Mesenteric fat pad (tissue), 1 donor: ENCODE measurements at regions not wholly inside any gene's neighbourhood (a gene's known extent, or its start where the extent isn't known, plus 50 kb on each side); places are given as distances from the start of the nearest gene placed in this dataset.

Experiments
- DNase-seq: peaks from one replicate; pipeline ENCODE4 v3.0.0-alpha.2; 2020; ENCODE audit warnings: low spot score
- donor health status: DM: yes; HTN: yes; CAD: no.

- no peak for DNase-seq
Observed at GRCh38 chr5:117255211-117256027, 680.8 kb upstream of the SEMA6A start.

DNA sequence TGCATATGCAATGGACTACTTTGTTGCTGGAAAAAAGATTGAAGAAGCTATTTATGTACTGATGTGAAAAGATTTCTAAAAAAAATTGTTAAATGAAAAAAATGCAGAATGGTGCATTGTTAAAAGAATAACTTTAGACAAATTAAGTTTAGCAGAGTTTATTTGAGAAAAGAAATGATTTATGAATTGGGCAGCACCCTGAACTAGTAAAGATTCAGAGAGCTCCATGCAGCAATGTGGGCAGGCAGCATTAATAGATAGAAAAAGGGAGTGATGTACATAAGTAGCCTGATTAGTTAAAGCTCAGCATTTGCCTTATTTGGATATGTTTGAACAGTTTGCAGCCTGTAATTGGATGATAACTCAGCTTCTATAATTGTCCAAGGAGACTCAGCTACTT is 677.9 kb upstream of the SEMA6A start:
- DNase-seq = no peak

- DNase-seq = no peak
Observed at GRCh38 chr5:117249086-117249815, 674.6 kb upstream of the SEMA6A start.

DNA sequence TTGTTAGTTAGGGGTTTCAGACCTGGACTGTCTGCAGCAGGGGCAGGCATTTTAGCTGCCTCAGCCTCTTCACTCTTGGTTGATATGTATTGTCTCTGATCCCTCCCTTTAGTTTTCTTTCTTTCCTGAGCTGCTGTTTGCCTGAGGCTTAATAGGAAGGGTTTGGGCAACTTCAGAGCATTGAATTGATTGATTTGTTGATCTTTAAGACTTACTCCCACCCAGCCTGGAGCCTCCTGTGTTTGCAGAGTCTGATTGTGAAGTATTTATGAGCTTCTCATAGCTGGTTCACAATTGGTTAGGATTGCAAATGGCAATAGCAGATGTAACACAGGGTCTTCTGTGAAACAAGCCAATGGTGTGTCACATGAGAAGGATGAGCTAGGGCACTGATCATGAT is 671.8 kb upstream of the SEMA6A start:
- no peak for DNase-seq

DNA sequence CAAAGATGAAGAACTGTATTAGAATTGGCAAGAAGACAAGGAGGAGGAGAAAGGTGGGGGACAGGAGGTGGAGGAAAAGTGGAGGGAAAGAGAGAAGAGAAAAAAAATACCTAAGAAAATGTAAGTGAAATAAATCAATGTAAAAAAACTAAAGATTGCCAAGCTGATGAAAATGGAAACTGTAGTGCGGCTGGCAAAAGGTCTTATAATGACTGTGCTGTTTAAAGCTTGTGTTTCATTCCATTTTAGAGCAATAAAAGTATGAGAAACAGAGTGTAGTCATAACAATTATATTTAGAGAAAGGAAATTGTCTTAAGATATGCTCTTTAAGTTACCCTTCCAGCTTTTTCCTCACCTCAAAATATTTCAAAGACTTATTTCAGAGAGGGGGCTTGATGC is 670.5 kb upstream of the SEMA6A start:
- DNase-seq = no peak

DNA sequence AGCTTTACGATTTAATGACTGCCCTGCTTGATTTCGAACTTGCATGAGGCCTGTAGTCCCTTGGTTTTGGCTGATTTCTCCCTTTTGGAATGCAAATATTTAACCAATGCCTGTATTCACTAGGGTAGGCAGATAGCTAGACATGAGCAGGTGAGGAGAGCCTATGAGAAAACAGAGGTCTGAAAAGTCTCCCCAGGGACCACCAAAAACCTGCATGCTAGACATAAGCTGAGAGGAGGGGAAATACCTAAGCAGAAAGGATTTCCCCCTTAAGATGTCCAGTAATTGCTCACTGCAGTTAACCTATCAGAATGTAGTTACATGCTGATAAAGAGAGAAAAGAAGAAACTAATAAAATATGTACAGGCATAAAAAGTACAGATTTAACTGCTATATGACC is 667.4 kb upstream of the SEMA6A start:
- no peak for DNase-seq

DNA sequence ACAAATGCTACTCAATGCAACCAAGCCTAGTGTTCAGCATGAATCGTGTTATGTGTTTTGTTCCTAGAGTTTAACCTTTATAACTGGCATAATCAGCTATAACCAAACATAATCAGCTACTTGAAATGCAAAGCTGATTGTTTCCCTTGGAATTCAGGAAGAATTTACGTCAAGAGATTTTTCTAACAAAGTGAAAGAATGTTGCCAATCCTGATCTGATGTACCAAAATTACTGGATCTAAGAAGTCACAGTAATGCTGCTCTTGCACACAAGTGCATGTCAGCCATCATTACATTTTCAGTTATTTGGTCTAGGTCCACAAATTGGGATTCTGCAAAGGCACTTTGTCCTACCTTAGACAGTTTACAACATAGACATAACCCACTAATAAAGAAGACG is 662.3 kb upstream of the SEMA6A start:
- DNase-seq = no peak

- no peak for DNase-seq
Observed at GRCh38 chr5:117235786-117236185, 661.2 kb upstream of the SEMA6A start.

GRCh38 chr5:117230375-117230774 is 655.8 kb upstream of the SEMA6A start:
- DNase-seq = no peak

GRCh38 chr5:117220730-117221129 is 646.1 kb upstream of the SEMA6A start:
- DNase-seq = no peak

DNA sequence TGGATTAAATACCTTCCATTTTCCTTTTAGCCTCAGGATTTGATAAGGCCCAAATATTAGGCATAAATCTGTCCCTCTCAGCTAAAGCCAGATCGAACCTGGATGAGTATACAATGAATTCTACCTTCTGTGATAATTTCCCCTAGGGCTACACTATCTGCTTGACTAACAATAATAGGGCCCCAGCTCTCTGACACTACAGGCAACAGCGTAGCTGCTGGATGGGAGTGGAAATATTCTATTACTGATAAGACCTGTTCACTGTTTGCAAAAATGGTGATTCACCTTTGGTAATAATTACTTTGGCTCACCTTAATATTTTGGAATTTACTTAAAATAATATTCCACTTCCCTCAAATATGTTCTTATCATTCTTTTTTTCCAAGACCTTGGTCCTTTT is 644.2 kb upstream of the SEMA6A start:
- no peak for DNase-seq

- DNase-seq = no peak
Observed at GRCh38 chr5:117212866-117213265, 638.2 kb upstream of the SEMA6A start.

GRCh38 chr5:117210796-117211195 is 636.2 kb upstream of the SEMA6A start:
- DNase-seq = no peak

DNA sequence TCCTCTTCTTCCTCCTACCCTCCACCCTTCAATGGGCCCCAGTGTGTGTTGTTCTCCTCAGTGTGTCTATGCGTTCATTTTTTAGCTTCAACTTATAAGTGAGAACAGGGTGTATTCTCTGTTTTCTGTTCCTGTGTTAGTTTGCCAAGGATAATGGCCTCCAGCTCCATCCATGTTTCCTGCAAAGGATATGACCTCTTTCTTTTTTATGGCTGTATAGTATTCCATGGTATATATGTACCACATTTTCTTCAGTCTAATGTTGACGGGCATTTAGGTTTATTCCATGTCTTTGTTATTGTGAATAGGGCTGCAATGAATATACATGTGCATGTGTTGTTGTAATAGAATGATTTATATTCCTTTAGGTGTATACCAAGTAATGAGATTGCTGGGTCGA is 634.9 kb upstream of the SEMA6A start:
- DNase-seq = no peak

DNA sequence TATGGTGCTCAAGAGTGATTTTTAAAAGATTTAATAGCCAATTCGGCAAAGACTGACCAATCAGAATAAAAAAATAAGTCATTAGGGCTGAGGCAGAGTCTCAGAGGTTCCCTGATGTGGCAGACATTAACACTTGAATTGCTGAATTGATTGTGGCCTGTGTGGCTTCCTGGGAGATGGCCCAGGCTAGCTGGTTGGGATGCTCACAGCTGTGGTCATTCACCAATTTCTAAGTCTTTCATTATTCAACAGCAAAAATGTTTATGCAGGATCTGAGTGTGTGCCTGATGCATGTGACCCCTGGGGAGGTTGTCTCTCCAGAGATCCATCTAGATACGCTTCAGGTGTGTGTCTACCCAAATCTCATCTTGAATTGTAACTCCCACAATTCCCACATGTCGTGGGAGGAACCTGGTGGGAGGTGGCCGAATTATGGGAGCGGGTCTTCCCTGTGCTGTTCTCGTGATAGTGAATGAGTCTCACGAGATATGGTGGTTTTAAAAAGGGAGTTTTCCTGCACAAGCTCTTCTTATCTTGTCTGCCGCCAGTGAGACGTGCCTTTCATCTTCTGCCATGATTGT is 632.6 kb upstream of the SEMA6A start:
- no peak for DNase-seq

DNA sequence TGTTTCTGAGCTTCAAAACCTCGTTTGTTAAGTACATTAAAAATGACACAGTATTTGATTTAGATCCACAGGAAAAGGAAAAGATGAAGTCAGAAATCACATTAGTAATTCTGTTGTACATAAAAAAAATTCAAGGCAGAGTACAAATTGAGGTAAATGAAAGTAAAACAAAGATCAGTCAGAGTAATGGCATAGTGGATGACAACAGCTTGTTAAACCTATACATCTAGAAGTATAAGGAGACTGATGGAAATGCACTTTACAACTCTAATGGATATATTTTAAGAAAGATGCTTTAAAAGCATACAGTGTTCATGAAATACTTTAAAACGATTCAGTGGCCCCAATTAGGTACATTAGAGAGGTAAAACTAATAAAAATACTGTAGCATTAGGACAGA is 631.3 kb upstream of the SEMA6A start:
- no peak for DNase-seq

GRCh38 chr5:117204926-117205869 is 630.6 kb upstream of the SEMA6A start:
- no peak for DNase-seq

DNA sequence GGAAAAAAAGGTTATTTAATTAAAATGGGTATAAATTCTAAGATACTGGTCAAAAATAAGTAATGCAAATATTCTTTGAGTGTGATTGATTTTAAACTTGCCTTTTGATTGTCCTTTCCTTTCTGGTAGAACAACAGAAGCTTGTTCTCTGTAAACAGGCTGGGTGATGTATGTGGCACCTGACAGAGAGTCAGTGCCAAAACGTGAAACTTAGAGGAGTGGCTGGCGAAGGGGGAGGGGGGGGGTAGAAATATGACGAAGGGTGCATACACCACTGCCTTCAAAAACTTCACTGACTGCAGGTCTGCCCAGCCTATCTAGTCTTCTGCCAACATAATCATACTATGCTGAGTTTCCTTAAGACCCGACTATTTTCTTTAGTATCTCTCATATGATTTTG is 629.8 kb upstream of the SEMA6A start:
- DNase-seq = no peak

- DNase-seq = no peak
Observed at GRCh38 chr5:117203584-117203983, 629.0 kb upstream of the SEMA6A start.

DNA sequence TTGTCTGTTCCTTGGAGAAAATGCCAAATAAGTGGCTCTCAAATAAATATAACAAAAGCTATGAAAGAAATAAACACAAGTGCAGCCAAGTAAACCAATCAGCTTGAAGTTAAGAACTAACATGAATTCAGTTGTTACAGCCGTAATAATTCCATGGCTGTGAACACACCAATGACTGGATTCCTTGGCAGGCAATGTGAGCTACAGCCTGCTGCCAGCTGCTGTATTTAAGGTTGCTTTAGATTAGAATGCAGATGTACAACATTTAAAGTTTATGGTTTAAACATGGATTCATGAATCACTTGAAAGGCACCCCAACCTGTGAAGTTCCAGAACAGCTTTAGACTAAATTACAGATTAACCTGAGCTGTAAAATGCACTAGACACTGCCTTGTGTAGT is 626.4 kb upstream of the SEMA6A start:
- DNase-seq = no peak

DNA sequence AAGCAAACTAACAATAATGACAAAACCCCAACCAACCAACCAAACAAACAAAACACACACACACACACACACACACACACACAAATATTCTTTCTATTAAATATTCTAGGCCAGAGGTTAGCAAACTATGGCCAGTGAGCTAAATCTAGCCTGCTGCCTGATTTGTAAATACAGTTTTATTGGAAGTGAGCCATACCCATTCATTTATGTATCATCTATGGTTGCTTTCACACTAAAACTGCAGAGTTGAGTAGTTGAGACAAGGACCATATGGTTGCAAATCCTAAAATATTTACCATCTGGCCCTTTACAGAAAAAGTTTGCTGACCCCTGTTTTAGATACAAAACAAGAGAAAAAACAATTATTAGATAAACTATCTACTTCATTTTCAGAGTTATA is 620.5 kb upstream of the SEMA6A start:
- DNase-seq = no peak
